ENCODE measurements at regions not wholly inside any gene's neighbourhood (a gene's known extent, or its start where the extent isn't known, plus 50 kb on each side); places are given as distances from the start of the nearest gene placed in this dataset.

GRCh38 chr6:128739112-128739511 lies 143.8 kb upstream of the LAMA2 start:
- TF ChIP-seq CTCF (conservative IDR thresholded peaks at IDR 0.05) (no peak), ZFX (IDR thresholded peaks at IDR 0.05) (no peak)
